HUDEP-2 (cell line): ENCODE measurements at regions not wholly inside any gene's neighbourhood (a gene's known extent, or its start where the extent isn't known, plus 50 kb on each side); places are given as distances from the start of the nearest gene placed in this dataset.
"Not testable (repeated sequence)": the region's sequence is repeated elsewhere in the genome, so short reads cannot be mapped to it uniquely, and the experiment has no call there.

Experiments used
- DNase-seq, 76 experiments: peaks; one replicate each; lab custom pipeline; 2025; ENCODE audit not compliant: unreplicated experiment in 76 of 76; lab: John Stamatoyannopoulos, UW

DNA sequence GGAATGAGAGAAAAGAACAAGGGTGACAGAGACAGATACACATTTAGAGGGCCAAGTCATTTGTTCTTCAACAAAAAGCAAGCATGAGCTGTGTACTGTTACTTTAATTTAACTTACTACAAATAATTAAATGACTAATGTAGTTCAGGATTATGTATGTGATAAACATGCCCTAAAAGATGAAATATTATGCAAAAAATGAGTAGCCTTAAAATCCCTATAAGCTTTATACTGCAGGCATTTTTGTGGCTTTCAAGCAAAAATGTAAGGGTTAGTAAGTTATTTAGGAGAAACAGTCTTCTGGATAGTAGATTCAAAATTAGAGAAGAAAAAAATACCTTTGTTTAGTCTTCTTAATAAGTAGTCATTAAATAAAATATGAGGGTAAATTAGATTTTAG, 431.2 kb downstream of the CSNK1G3 start:
- no peak for DNase-seq

DNA sequence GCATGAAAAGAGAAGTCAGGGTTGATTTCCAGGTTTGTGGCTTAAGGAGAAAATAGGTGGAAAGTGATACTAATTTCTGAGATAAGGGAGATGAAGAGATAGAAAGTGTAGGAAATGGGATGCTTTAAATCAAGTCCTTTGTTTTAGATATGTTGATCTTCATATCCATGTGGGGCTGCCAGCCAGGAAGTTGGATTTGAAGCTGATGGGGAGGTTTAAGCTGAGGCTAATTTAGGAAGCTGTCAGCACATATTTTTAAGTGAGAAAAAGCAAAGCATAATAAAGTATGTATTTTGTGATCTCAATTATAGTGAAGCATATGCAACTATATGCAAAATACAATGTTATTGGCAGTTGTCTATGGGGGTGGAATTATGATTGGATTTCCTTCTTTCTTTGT, 428.4 kb downstream of the CSNK1G3 start:
- no peak for DNase-seq

DNA sequence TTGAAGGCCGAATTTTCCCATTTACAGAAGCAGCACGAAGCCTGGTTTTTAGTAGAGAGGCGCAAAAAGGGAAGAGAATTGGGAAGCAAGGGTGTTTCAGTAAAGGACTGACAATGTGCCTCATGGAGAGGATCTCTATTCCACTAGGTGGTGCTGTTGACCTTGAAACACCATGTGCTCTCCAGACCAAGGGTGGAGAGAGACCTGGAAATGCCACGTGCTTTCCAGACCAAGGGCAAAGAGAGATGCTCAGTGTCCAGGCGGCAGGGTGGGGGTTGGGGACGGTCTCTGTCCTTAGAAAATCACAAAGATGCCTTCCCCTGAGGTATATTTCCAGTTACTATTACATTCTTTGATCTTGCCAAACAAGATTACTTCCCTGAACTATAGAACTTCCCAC, 425.3 kb downstream of the CSNK1G3 start:
- DNase-seq: peak in 39 of 76 experiments; percentile 0 to 48 (median 14)

DNA sequence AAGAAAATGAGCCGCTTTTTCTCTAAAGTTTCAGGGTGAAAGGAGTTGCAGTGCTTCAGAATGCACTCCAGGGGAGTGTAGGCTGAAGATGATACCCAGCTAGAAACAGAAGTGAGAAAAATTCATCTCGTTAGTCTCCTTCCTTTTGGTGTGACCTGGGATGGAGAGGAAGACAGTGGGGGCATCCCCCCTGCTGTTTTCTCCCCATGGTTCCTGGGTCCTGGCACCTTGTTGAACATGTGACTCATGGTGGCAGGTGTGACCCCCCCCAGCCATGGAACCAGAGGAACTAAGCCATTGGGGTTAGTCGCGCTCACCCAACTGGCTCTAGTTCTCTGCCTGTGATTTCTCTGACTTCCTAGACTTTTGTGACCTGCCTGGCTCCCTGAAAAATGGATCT, 424.6 kb downstream of the CSNK1G3 start:
- no peak for DNase-seq

DNA sequence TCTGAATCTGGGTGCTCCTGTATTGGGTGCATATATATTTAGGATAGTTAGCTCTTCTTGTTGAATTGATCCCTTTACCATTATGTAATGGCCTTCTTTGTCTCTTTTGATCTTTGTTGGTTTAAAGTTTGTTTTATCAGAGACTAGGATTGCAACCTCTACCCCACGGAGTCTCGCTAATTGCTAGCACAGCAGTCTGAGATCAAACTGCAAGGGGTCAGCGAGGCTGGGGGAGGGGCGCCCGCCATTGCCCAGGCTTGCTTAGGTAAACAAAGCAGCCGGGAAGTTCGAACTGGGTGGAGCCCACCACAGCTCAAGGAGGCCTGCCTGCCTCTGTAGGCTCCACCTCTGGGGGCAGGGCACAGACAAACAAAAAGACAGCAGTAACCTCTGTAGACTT, 421.8 kb downstream of the CSNK1G3 start:
- not testable (repeated sequence) for DNase-seq

DNA sequence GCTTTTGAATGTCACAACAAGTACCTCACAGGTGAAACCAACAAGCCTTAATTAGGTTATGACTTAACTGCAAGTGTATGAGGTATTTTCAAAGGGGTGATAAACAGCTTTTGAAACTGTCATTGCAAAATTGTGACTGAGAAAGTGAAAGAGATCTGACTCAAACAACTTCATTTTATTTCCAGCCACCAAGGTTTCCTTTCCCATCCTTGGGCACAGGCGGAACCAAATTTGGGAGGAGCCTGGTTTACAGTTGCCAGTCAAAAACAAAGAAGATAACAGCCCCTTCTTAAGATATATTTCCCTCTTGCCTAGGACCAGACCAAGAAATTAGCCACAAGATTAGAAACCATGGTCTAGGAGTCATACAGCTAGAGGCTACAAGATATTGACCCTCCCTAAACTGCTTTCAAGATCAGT, 417.1 kb downstream of the CSNK1G3 start:
- no peak for DNase-seq

DNA sequence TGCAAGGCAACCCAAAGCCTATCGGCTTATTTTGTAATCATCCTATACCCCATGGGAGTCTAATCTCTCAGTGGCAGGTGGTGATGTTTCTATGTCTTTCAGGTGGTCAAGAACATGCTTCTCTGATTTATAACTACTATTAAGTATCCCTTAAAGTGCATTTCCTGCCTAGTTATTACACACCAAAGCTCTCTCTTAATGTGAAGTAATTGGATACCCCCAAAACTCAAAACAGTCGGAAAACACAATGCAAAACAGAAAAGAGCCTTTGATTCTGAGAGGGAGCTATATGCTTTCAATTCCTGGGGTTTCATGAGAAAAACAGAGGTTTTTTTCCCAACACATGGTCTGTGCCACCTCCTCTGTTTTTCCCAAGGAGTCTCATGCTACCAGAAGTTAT, 416.4 kb downstream of the CSNK1G3 start:
- DNase-seq: no peak

DNA sequence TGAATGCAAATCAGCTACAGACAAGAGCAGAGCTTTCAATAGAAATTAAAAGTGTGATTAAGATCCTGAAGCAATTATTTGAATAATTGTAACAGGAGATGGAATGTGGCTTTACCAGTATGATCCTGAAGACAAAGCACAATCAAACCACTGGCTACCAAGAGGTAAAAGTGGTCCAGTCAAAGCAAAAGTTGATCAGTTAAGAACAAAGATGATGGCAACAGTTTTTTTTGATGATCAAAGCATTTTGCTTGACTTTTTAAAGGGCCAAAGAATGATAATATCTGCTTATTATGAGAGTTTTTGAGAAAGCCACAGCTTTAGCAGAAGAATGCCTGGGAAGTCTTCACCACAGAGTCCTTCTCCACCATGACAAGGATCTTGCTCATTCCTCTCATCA, 409.2 kb downstream of the CSNK1G3 start:
- no peak for DNase-seq

DNA sequence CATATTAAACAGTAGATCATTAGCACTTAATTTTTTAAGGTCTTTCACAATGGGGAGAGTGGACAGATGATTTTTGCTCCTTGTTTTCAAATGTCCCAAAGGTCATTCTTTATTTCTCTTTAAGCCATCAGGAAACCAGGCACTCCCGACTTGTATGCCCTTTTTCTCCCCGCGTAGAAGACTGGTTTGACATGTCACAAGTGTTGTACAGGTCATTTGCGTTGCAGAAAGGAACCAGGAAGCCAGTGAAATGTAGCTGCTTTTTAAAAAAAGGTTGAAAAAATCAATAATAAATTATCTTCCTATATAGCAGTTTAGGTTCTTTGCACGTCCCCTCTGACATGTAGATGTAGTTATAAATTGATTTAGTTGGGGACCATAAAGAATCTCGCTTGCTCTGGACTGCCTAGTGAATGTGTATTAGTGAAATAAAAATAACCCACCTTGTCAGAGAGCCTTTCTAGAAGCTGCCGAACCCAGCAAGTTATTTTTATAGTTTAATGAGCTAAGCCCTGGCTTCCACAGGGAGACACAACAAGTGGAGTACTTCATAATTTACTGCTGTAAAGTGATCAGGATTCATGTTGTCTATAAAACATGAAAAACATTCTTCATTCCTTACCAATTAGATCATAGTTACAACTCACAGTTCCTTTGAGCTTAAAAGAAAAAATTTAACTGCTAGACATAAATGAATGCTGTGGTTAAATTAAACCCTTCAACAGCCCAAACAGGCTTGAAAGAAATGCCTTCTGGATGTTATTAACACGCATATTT, 404.6 kb downstream of the CSNK1G3 start:
- no peak for DNase-seq

DNA sequence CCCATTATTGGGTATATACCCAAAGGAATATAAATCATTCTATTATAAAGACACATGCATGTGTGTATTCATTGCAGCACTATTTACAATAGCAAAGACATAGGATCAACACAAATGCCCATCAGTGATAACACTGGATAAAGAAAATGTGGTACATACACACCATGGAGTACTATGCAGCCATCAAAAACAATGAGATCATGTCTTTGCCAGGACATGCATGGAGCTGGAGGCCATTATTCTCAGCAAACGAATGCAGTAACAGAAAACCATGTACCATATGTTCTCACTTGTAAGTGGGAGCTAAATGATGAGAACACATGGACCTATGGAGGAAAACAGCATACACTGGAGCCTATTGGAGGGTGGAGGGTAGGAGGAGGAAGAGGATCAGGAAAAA, 402.4 kb downstream of the CSNK1G3 start:
- DNase-seq: no peak

DNA sequence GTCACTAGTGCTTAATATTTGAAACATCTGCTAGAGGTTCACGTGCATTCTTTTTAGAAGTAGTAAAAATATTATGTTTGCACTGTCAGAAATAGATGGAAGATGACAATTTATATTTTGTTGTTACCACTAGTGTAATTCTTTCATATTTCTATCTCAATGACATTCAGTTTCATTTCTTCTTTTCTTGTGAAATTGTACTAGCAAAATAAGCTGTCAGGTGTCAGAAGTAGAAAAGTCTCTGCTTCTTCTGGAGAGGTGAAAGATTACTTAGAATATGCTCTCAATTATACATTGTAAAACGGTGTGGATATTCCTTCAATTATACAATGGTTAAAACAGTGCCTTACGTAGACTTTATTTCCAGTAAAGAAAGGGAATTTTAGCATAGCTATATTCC, 395.4 kb downstream of the CSNK1G3 start:
- no peak for DNase-seq

DNA sequence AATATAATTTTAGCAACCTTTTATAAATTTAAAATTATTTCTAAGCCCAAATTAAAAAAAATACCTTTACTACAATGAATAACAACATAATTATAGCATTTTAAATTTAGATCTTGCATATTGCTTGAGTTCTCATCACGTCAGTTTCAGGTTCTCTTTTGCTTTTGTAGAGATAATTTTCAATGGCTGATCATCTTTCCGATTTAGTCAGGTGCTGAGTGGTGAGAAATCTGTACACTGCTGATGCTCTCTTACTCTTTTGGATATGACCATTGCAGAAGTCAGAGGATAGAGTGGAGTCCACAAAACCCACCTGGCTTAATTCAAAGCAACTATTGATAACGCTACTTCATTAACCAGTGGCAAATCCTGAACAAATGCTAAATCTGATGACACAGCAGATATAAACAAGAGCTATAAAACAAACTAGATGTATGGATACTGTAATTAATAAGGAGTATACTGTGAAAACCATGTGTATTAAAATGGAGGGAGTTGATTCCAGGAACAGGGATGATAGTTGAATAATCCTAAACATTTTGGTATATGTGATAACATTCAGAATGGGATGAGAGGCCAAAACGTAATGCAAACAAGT, 394.8 kb downstream of the CSNK1G3 start:
- no peak for DNase-seq

DNA sequence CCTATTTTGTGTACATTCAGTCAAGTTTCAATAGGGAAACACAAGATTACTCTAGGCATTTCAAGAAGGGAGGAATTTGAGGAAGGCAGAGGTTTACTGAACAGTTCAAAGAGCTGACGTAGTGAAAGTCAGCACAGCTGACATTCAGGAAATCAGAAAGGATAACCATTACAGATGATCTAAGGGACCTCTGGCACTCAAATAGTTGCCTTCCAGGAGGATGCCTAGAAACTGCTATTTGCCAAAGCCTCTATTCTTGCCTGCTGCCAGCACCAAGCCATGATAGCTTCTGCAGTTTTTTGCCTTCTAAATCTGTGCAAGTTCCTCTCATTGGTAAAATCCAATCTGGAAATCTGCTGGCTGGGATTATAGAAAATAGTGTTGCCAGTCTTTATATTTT, 373.1 kb downstream of the CSNK1G3 start:
- no peak for DNase-seq

DNA sequence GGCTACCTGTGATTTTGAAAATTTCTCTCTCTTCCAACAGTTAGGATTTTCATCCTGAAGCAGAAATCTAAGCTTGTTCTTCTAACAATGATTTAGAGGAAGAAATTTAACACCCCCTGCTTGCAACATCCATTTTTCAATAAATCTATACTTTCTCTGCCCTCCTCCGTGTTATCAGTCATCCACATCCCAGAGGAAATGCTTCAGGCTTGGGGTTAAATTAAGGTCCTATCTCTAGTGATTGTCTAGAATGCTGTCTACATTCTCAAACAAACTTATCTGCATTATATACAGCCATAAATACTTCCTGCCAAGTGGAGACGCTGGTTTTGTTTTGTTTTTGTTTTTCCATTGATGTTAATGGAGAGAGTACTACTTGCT, 371.0 kb downstream of the CSNK1G3 start:
- no peak for DNase-seq

DNA sequence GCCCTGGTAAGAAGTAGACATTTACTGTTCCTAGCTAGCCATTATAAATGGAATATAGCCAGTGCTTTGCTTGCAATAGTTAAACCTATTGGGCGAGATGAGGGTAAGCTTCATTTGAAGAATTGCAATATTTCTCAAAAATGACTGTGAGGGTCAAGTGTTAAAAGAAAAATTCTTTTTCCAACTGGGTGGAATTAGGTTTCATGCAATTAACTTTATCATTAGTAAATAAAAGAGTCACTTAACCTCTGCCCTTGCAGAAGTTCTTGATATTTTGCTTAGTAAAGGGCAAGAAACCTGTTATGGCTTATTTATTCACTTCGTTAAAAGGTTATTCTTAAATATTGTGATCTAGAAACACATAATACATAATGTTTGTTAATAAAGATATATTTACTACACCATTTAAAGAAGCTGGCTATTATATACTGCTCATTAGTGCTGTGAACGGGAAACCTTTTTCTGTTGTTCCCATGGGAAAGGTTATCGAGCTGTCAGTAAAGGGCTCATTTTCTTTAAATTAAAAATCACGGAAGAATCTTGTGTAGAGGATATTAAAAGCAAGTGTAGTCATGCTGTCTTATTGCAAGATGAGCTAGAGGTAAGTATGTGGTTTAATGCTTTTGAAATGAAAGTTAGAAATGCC, 370.5 kb downstream of the CSNK1G3 start:
- DNase-seq: no peak

DNA sequence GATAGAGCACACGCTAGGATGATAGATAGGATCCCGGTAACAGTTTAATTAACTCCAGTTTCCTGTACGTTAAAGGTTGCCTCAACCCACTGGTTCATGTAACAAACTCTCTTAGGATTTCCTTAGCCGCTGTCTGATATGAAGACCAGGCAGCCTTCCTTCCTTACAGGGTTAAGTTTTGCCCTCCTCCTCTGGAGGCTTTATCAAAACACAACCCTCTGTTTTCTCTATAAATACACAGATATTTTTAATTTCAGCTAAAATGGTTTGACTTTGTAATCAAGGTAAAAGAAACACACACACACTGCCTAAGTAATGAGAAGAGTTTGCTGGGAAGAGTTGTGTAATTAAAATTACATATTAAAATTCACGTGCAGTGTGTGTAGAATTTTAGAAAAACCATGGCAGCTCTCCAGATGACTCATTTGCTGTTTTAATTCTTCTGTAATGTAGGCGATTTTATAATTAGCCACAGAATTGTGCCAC, 369.8 kb downstream of the CSNK1G3 start:
- no peak for DNase-seq

DNA sequence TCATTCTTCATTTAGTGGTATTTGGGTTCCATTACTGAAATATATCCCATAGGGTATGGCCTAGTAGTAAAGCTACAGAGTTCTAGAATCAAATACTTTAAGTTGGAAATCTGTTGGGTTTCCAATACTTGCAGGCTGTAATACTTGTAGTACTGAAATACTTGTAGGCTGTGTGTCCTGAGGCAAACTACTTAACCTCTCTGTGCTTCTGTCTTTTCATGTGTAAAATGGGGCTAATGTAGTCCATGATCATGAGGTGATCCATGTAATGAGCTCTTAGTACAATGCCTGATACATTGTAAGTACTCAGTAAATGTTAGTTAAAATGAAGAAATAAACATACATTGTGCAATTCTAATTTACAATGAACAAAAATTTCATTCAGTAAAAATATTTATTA, 368.9 kb downstream of the CSNK1G3 start:
- no peak for DNase-seq

DNA sequence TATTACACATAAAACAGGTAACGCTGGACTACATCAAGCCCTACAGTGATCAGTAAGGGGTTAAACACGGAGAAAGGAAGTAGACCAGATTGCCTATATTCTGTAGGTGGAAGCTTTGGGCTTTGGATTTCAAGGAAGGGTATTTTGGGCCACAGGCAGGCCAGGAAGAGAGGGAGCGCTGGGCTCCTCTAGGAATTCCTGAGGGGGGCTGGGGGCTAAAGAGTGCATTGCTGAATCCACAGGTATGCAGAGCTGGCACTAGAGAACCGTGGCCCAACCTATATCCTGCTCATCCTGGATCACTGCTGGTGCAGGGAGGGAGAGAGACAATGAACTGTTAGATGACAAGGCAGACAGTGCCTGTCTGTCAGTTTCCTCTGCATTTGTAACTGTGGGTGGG, 367.1 kb downstream of the CSNK1G3 start:
- no peak for DNase-seq

DNA sequence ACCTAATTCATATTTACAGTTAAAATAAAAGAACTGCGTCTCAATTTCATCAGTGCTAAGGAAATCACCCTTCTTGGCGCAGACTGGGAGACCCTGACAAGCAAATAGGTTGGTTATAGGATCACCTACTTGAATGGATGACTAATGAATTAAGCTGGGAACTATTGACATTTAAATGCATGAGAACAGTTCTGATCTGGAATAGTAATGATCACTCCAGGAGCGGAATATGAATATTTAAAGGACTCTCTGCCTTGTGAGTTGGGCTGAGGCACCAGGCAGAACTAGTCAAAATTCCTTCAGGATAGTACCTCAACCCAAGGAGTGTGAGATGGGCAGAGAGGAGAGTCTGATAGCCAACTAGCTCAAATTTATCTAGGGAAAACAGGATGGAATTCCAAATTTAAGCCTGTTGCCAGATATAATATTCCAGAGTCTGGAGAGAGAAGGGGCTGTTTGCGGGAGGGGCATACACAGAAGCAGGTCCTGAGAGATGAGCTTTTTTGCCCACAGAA, 364.4 kb downstream of the CSNK1G3 start:
- no peak for DNase-seq

DNA sequence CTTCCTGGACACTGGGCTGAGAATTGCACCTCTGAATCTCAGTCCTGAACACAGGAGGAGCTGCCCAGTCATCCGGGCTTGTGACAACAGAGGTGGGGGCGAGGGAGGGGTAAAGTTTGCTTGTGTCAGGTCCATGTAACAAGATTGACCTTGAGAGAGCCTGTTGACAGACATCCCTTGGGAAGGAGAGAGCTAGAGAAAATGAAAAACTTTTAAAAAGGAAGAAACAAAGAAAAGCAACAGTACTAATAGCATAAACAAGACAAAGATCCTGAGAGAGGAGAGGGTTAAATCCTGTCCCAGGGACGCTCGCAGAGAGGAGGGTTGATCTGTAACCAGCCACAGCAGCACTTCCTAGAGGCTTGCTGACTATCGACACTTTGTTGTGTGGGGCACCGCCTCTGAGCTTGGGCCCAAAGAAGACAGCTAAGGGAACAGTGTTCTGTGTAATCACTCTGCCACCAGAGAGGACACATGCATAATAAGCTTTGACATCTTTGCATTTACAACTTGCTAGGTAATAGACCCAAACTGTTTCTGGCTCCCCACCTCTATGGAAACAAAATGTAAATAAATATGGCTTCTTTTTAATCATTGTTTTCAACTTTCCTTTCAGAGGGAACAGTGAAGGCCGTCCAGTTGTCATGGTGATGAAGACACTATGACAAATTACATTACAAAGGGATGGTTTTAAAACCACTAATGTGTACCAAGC, 363.7 kb downstream of the CSNK1G3 start:
- no peak for DNase-seq

DNA sequence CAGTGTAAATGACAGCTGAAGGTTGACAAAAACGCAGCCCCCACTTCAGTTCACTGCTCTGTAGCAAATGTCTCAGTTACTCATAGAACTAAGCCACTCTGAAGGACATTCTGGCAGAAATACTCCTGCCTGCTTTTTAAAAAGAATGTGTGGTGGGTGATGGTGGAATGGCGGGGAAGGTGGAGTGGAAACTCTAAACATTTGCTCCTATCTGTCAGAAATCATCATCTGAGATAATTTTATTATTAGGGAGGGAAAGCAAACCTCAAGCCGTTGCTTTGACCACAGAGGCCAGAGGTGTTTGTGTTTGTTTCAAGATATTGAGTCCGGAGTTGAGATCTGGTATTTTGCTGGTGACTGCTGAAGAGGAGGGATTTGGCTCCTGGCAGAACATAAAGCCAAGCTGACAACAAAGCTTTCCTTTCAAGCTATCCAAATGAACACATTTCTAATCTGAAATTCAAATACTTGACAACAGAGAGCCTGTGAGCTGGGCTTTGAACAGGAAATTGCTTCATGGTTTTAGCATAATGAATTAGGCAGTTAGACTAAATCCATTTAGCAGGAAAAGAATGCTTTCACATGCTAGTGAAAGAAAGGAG, 362.7 kb downstream of the CSNK1G3 start:
- DNase-seq: no peak
